Hypothalamus (tissue), 51 donors: ENCODE measurements at regions not wholly inside any gene's neighbourhood (a gene's known extent, or its start where the extent isn't known, plus 50 kb on each side); places are given as distances from the start of the nearest gene placed in this dataset.

ENCODE experiments used
- DNase-seq, 51 donors: peaks; one replicate each; lab custom pipeline; 2025; lab: John Stamatoyannopoulos, UW

GRCh38 chr4:110675426-110675825 is 52.5 kb upstream of the PITX2 start:
- no peak for DNase-seq

GRCh38 chr4:110676241-110676640 is 53.4 kb upstream of the PITX2 start:
- DNase-seq: no peak

GRCh38 chr4:110678517-110679227 is 55.8 kb upstream of the PITX2 start:
- DNase-seq: no peak

- no peak for DNase-seq
Observed at GRCh38 chr4:110680265-110680664, 57.4 kb upstream of the PITX2 start.

- DNase-seq: no peak
Observed at GRCh38 chr4:110681381-110681780, 58.5 kb upstream of the PITX2 start.

GRCh38 chr4:110682311-110682710 is 59.4 kb upstream of the PITX2 start:
- DNase-seq: no peak

- no peak for DNase-seq
Observed at GRCh38 chr4:110683601-110684000, 60.7 kb upstream of the PITX2 start.

GRCh38 chr4:110702326-110702725 is 79.4 kb upstream of the PITX2 start:
- no peak for DNase-seq

- DNase-seq: no peak
Observed at GRCh38 chr4:110704748-110705439, 82.0 kb upstream of the PITX2 start.

GRCh38 chr4:110705440-110705782 is 82.5 kb upstream of the PITX2 start:
- no peak for DNase-seq

- no peak for DNase-seq
Observed at GRCh38 chr4:110710070-110710469, 87.2 kb upstream of the PITX2 start.

- no peak for DNase-seq
Observed at GRCh38 chr4:110712486-110712885, 89.6 kb upstream of the PITX2 start.

- DNase-seq: no peak
Observed at GRCh38 chr4:110730318-110730717, 107.4 kb upstream of the PITX2 start.

- DNase-seq: no peak
Observed at GRCh38 chr4:110733901-110734300, 111.0 kb upstream of the PITX2 start.

GRCh38 chr4:110735686-110736085 is 112.8 kb upstream of the PITX2 start:
- DNase-seq: no peak

- no peak for DNase-seq
Observed at GRCh38 chr4:110737931-110738330, 115.1 kb upstream of the PITX2 start.

GRCh38 chr4:110742143-110742542 is 119.3 kb upstream of the PITX2 start:
- DNase-seq: no peak

- no peak for DNase-seq
Observed at GRCh38 chr4:110748071-110748470, 125.2 kb upstream of the PITX2 start.

- no peak for DNase-seq
Observed at GRCh38 chr4:110751183-110751582, 128.3 kb upstream of the PITX2 start.

- no peak for DNase-seq
Observed at GRCh38 chr4:110751986-110752385, 129.1 kb upstream of the PITX2 start.

GRCh38 chr4:110753466-110753865 is 130.6 kb upstream of the PITX2 start:
- no peak for DNase-seq

GRCh38 chr4:110754716-110755115 is 131.8 kb upstream of the PITX2 start:
- DNase-seq: no peak

- no peak for DNase-seq
Observed at GRCh38 chr4:110769578-110769977, 146.7 kb upstream of the PITX2 start.
